Stomach (tissue), 4 donors: ENCODE measurements at regions not wholly inside any gene's neighbourhood (a gene's known extent, or its start where the extent isn't known, plus 50 kb on each side); places are given as distances from the start of the nearest gene placed in this dataset.

Experiments used
- POLR2A ChIP-seq, 4 donors: fragments of 450-650 bp; IDR thresholded peaks; one replicate each; pipeline ENCODE4 v1.6.1; 2016; ENCODE audit warnings: antibody characterized with exemption in 4 of 4, control low read depth in 2 of 4, mild to moderate bottlenecking in 1 of 4, moderate library complexity in 1 of 4
- TF ChIP-seq, protein P1 (sequence below), 7 experiments: fragments of 450-650 bp in 4 of 7; fragments of 200-600 bp in 3 of 7; sonication (generic) in 3 of 7; IDR thresholded peaks; one replicate each; pipeline ENCODE4 v1.5.1; 2016 to 2019; ENCODE audit warnings: antibody characterized with exemption in 7 of 7, control low read depth in 2 of 7, mild to moderate bottlenecking in 1 of 7

- TF ChIP-seq, protein P1, sequence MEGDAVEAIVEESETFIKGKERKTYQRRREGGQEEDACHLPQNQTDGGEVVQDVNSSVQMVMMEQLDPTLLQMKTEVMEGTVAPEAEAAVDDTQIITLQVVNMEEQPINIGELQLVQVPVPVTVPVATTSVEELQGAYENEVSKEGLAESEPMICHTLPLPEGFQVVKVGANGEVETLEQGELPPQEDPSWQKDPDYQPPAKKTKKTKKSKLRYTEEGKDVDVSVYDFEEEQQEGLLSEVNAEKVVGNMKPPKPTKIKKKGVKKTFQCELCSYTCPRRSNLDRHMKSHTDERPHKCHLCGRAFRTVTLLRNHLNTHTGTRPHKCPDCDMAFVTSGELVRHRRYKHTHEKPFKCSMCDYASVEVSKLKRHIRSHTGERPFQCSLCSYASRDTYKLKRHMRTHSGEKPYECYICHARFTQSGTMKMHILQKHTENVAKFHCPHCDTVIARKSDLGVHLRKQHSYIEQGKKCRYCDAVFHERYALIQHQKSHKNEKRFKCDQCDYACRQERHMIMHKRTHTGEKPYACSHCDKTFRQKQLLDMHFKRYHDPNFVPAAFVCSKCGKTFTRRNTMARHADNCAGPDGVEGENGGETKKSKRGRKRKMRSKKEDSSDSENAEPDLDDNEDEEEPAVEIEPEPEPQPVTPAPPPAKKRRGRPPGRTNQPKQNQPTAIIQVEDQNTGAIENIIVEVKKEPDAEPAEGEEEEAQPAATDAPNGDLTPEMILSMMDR (IDR thresholded peaks at IDR 0.05), result no peak
- no peak for TF ChIP-seq POLR2A (IDR thresholded peaks at IDR 0.05)
These were observed 172.4 kb upstream of the IGF1 start for GRCh38 chr12:102652645-102653313.
